DMS53 (cell line): ENCODE measurements at regions not wholly inside any gene's neighbourhood (a gene's known extent, or its start where the extent isn't known, plus 50 kb on each side); places are given as distances from the start of the nearest gene placed in this dataset.
"Not testable (repeated sequence)": the region's sequence is repeated elsewhere in the genome, so short reads cannot be mapped to it uniquely, and the experiment has no call there.

Experiments
- DNase-seq: peaks from one replicate; lab custom pipeline; 2025; lab: John Stamatoyannopoulos, UW

GRCh38 chr10:45515630-45516029 lies 141.6 kb downstream of the ALOX5 start:
- peak; percentile 65 for DNase-seq

DNA sequence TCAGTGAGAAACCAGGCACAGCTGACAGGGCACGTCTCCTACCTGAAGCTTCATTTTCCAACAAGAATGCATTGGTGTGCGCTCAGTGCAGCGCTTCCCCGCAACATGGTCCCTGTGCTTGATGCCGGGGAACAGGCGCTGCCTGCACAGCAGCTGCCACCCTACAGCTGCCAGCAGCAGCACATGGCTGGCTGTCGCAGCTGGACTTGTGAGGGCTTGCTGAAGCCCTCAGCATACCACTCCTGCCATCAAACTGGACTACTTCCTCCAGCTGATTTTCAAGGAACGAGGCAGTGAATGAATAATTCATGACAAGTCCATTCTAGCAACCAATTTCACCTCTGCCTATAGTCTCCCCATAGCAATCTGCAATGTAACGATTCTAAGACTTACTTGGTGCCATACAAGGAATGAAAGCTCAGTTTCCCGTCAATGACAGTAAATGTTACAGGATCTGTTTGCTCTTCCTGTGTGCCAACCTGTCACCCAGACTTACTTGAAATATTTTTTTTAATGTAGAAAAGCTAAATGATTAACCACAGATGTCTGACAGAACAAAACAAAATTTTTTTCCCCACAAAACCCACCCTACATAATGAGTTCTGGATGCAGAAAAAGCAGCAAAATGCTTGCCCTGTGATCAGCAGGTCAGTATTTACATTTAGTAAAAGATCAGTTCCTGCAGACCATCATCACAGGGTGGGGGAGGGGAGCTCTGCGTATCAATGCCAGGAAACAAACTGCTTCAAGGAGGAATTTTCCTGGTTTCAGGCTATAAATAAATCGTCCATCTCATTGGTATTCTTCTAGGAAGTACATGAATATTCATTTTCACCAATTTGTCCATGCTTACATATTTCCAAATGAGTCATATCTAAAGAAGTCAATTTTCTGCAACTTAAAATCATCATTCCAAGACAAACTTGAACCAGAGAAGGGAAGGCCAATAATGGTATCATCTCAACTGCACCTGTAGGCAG lies 140.6 kb downstream of the ALOX5 start:
- DNase-seq = peak; percentile 89

GRCh38 chr10:45513551-45513950 lies 139.5 kb downstream of the ALOX5 start:
- DNase-seq = no peak

DNA sequence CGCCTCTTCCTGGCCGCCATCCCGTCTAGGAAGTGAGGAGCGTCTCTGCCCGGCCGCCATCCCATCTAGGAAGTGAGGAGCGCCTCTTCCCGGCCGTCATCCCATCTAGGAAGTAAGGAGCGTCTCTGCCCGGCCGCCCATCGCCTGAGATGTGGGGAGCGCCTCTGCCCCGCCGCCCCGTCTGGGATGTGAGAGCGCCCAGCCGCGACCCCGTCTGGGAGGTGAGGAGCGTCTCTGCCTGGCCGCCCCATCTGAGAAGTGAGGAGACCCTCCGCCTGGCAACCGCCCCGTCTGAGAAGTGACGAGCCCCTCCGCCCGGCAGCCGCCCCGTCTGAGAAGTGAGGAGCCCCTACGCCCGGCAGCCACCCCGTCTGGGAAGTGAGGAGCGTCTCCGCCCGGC lies 137.9 kb downstream of the ALOX5 start:
- not testable (repeated sequence) for DNase-seq

GRCh38 chr10:45509491-45509890 lies 135.5 kb downstream of the ALOX5 start:
- no peak for DNase-seq

DNA sequence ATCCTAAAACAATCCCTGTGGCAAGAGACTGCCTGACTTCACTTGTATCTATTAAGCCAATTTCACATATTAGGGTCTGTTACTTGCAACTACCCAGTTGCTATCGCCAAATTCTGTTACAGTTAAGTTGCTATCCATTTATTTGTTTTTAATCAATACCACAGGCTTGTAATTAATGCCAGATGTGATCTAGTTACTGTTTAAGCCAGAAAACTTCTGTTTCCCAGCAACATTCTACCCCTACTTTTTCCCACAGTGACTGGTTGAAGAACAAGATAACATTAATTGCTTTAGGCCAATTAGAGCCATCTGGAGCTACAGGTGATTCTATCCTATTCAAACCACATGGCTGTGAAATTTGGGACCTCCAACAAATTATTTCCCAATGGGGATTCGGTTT lies 131.3 kb downstream of the ALOX5 start:
- no peak for DNase-seq

DNA sequence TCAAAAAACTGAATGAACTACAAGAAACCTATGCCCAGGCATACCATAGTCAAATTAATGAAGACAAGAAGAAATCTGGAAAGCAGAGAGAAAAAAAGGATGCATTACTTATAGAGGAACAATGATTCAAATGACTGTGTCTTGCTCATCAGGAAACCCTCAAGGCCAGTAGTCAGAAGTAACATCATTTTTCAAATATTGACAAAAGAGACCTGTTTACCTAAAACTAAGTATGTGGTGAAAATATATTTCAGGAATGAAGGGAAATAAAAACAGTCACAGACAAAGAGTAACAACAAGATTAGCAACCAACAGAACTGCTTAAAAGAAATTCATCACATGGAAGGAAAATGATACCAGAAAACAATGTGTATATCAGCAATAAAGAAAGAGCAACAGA lies 128.4 kb downstream of the ALOX5 start:
- DNase-seq = peak; percentile 42

GRCh38 chr10:45501791-45502190 lies 127.8 kb downstream of the ALOX5 start:
- DNase-seq = no peak

DNA sequence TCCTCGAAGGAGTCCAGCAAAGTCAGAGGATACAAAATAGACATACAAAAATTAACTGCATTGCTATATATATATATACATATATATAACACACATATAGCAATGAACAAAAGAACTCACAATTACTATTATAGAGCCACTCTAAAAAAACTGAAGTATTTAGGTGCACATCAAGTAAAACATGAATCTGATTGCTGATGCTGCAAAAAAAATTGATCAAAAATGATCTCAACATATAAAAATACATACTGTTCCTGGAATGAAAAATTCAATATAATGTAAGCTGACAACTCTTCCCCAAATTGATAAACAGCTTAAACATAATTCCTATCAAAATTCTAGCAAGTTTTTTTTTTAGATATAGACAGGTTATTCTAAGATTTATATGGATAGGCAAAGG lies 126.8 kb downstream of the ALOX5 start:
- DNase-seq = no peak

GRCh38 chr10:45500304-45500703 lies 126.3 kb downstream of the ALOX5 start:
- no peak for DNase-seq

DNA sequence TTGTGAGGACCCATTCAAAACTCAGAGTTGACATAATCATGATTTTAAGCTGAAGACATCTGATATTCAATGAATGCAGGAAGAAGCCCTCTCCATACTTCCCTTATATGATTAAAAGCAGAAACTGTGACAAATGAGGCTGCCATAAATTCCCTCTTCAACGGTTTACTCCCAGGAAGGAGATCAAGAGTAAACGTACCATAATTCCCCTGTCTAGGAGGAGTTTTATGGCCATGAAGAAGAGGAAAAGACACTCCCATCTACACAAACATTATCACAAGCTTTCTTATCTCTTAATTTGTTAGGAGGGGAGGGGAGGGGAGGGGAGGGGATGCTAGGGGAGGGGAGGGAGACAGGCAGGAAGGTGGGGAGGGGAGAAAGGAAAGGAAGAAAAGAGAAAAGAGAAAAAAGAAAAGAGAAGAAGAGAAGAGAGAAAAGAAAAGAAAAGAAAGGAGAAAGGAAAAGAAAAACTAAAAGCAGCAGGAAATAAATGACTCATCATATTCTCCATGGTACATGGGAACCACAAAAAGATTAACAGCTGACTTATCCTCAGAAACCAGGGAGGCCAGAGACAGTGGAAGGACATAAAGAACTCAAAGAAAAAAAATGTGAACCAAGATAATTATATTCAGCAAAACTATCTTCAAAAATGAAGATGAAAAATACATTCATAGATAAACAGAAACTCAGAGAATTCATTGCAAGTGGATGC lies 121.6 kb downstream of the ALOX5 start:
- DNase-seq = peak; percentile 60
